Erythroblast (primary cell): ENCODE measurements at regions not wholly inside any gene's neighbourhood (a gene's known extent, or its start where the extent isn't known, plus 50 kb on each side); places are given as distances from the start of the nearest gene placed in this dataset.

Experiments
- GATA1 ChIP-seq: IDR thresholded peaks from 2 replicates; pipeline ENCODE4 v1.6.1; 2011; ENCODE audit warnings: low read depth, mild to moderate bottlenecking, control low read depth, low read length, moderate library complexity
- POLR2A ChIP-seq: IDR thresholded peaks from 2 replicates; pipeline ENCODE4 v1.6.1; 2011; ENCODE audit warnings: mild to moderate bottlenecking, low read length

DNA sequence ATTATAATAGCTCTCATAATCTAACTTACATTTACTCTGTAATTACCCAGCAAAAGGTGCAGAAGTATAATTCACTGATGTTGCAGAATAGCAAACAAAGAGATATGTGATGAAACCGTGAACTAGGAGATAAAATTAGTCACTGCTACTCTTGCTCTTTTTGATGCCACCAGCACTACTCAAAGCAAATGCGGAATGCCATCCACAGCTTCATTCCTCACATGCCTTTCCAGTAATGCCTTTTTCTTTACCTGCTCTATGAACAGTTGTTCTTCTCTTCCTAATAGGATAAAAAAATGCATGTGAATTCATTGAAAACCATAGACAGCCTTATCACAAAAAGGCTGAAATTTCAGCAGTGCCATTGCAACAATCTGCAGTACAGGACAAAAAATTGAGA is 1129.5 kb downstream of the DIAPH3 start:
- TF ChIP-seq POLR2A (no peak), GATA1 (no peak)
